NT2/D1 (cell line): ENCODE measurements at regions not wholly inside any gene's neighbourhood (a gene's known extent, or its start where the extent isn't known, plus 50 kb on each side); places are given as distances from the start of the nearest gene placed in this dataset.

Experiments used
- DNase-seq: peaks from one replicate; pipeline ENCODE4 v3.0.0-alpha.2; 2011; ENCODE audit warnings: low read depth, low spot score
- H3K27me3 ChIP-seq: 2 replicates; pipeline ENCODE4 v1.6.0; 2011; ENCODE audit warnings: mild to moderate bottlenecking; ENCODE audit not compliant: insufficient read length, insufficient read depth
- H3K36me3 ChIP-seq: 2 replicates; pipeline ENCODE4 v1.6.1; 2011; ENCODE audit warnings: mild to moderate bottlenecking, low read length, mixed read lengths; ENCODE audit not compliant: insufficient read depth, insufficient read length
- H3K4me1 ChIP-seq: 2 replicates; pipeline ENCODE4 v1.5.1; 2011; ENCODE audit not compliant: insufficient read depth, insufficient read length
- H3K4me3 ChIP-seq: 2 replicates; pipeline ENCODE4 v1.5.1; 2011; ENCODE audit warnings: low read depth; ENCODE audit not compliant: insufficient read length
- H3K9ac ChIP-seq: 2 replicates; pipeline ENCODE4 v1.6.0; 2011; ENCODE audit warnings: low read depth; ENCODE audit not compliant: insufficient read length
- H3K9me3 ChIP-seq: 2 replicates; pipeline ENCODE4 v1.5.1; 2011; ENCODE audit warnings: mild to moderate bottlenecking, low read length; ENCODE audit not compliant: insufficient read depth
- SUZ12 ChIP-seq: IDR thresholded peaks from 2 replicates; pipeline ENCODE4 v1.6.1; 2011; ENCODE audit not compliant: insufficient read length, insufficient read depth; ENCODE audit errors: extremely low read depth
- YY1 ChIP-seq: IDR thresholded peaks from 2 replicates; pipeline ENCODE4 v1.6.1; 2011; ENCODE audit not compliant: insufficient read length, insufficient read depth
- ZNF274 ChIP-seq: IDR thresholded peaks from 2 replicates; pipeline ENCODE4 v1.6.1; 2011; ENCODE audit warnings: mild to moderate bottlenecking, low read depth, low read length

DNA sequence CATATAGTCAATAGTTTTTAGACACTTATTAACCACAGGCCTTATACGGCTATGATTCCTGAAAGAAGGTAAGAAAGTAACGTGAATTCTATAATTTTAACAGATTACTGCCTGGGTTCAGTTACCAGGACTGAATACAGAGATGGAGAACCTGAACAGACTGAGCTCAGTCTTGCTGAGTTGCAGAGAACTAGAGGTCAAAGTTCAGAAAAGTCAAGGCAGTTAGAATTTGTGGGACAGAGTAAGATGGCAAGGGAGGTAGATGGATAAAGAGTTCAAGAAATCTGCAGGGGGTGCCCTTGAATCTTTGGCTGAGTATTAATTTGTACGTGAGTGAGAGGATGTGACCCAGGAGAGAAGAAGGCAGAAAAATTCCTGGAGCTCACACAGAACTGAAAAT, 320.1 kb upstream of the MAF start:
- H3K9me3 ChIP-seq = no peaks in the 10 kb centered on the region
- H3K4me3 ChIP-seq = no peak overlapping the region
- H3K36me3 ChIP-seq = no peaks in the 10 kb centered on the region
- no peaks in the 10 kb centered on the region for H3K27me3 ChIP-seq
- DNase-seq = no peak
- H3K4me1 ChIP-seq = no peaks in the 10 kb centered on the region
- no peak for TF ChIP-seq SUZ12
- TF ChIP-seq YY1 = no peak
- no peak for TF ChIP-seq ZNF274
- no peak overlapping the region for H3K9ac ChIP-seq

DNA sequence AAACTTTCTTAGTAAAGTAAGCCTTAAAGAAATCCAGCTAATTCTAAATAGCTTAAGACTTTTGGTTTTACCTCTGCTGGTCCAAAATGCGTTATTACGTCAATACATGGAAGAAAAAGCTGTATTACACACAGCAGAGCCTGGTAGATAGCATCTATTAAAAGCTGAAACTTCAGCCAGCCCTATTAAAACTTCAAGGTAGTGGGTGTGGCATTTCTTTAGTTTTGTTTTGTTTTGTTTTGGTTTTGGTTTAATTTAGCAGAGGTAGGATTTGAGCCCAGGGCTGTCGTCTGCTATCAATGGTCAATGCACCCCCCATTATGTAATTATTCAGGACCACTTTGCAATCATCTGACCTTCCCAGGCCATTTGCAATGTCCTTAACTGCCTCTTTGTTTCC, 318.4 kb upstream of the MAF start:
- Histone ChIP-seq H3K36me3 (no peaks in the 10 kb centered on the region), H3K9ac (no peak overlapping the region), H3K27me3 (no peaks in the 10 kb centered on the region), H3K4me1 (no peaks in the 10 kb centered on the region), H3K9me3 (no peaks in the 10 kb centered on the region), H3K4me3 (no peak overlapping the region)
- no peak for TF ChIP-seq ZNF274
- TF ChIP-seq SUZ12 = no peak
- TF ChIP-seq YY1 = no peak
- DNase-seq = peak; percentile 27

- H3K9ac ChIP-seq = no peak overlapping the region
- no peak for DNase-seq
- H3K27me3 ChIP-seq = no peaks in the 10 kb centered on the region
- TF ChIP-seq SUZ12 (no peak), YY1 (no peak), ZNF274 (no peak)
- no peaks in the 10 kb centered on the region for H3K9me3 ChIP-seq
- H3K4me3 ChIP-seq = no peak overlapping the region
- no peaks in the 10 kb centered on the region for H3K4me1 ChIP-seq
- no peaks in the 10 kb centered on the region for H3K36me3 ChIP-seq
Observed at GRCh38 chr16:79915761-79916160, 315.2 kb upstream of the MAF start.

DNA sequence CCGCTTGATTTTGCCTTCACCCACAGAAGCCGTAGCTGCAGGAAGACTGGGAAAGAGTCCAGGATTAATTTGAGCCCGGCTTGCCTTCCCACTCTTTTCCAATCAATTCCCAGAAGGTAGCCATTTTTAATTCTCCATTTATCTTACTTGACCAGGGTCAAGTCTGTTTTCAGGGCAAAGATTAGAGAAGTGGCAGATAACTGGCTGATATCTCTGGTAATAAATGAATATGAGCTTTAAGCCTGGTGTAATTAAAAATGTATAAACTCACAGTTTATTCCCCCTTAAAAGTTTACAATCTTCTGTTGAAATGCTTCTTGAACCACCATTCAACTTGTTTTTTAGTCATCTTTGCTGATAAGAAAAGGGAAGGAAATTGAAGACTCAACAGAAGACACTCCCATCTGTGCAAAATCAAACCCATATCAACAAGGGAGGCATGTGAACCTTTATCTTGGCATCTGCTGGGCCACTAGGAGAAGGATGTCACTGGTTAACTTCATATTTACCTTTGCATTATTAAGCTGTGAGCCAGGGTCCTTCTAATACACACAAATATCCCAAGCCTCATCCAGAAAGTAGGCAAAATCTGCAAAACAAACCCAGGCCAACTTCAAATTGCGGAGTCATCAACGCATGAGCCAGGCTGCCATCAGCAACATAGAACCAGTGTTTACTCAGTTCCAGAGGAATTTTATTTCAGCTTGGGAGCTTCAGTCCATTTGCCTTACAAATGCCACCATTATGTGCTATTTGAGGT, 314.6 kb upstream of the MAF start:
- Histone ChIP-seq H3K9ac (no peak overlapping the region), H3K4me1 (no peaks in the 10 kb centered on the region), H3K4me3 (no peak overlapping the region), H3K9me3 (no peaks in the 10 kb centered on the region), H3K27me3 (no peaks in the 10 kb centered on the region), H3K36me3 (no peaks in the 10 kb centered on the region)
- no peak for TF ChIP-seq YY1
- no peak for TF ChIP-seq SUZ12
- no peak for TF ChIP-seq ZNF274
- DNase-seq = peak; percentile 25

- H3K4me3 ChIP-seq = no peak overlapping the region
- no peaks in the 10 kb centered on the region for H3K36me3 ChIP-seq
- H3K27me3 ChIP-seq = no peaks in the 10 kb centered on the region
- no peak overlapping the region for H3K9ac ChIP-seq
- no peaks in the 10 kb centered on the region for H3K4me1 ChIP-seq
- TF ChIP-seq YY1 = no peak
- no peak for TF ChIP-seq SUZ12
- no peak for TF ChIP-seq ZNF274
- no peak for DNase-seq
- no peaks in the 10 kb centered on the region for H3K9me3 ChIP-seq
Observed at GRCh38 chr16:79912592-79913310, 312.2 kb upstream of the MAF start.

DNA sequence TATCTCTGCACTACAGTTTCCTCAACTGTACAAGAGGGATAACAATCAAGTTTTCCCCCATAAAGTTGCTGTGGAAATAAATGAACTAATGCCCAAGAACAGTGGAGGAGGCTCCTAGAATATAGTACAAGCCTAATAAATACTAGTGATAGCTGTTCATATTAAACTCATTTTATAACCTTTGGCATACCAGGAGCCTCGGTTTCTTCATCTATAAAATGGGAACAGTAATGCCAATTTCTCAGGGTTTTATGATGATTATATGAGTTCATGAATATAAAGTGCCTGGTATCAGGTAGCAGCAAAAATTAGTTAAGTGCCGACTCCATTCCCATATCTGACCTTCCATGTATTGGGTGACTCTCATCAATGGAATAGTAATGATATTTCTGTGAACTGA, 311.1 kb upstream of the MAF start:
- Histone ChIP-seq H3K36me3 (no peaks in the 10 kb centered on the region), H3K9ac (no peak overlapping the region), H3K4me3 (no peak overlapping the region), H3K9me3 (no peaks in the 10 kb centered on the region), H3K27me3 (no peaks in the 10 kb centered on the region), H3K4me1 (no peaks in the 10 kb centered on the region)
- no peak for DNase-seq
- no peak for TF ChIP-seq ZNF274
- no peak for TF ChIP-seq YY1
- no peak for TF ChIP-seq SUZ12

GRCh38 chr16:79909571-79909970, 309.0 kb upstream of the MAF start:
- H3K4me3 ChIP-seq = no peak overlapping the region
- H3K36me3 ChIP-seq = no peaks in the 10 kb centered on the region
- H3K27me3 ChIP-seq = no peaks in the 10 kb centered on the region
- H3K9ac ChIP-seq = no peak overlapping the region
- TF ChIP-seq ZNF274 = no peak
- TF ChIP-seq SUZ12 = no peak
- TF ChIP-seq YY1 = no peak
- H3K9me3 ChIP-seq = no peaks in the 10 kb centered on the region
- DNase-seq = no peak
- H3K4me1 ChIP-seq = no peaks in the 10 kb centered on the region
